IPS-15b (cell line): ENCODE measurements at regions not wholly inside any gene's neighbourhood (a gene's known extent, or its start where the extent isn't known, plus 50 kb on each side); places are given as distances from the start of the nearest gene placed in this dataset.
"Not testable (repeated sequence)": the region's sequence is repeated elsewhere in the genome, so short reads cannot be mapped to it uniquely, and the experiment has no call there.

Source experiments
- H3K27me3 ChIP-seq: one replicate; pipeline ENCODE4 v1.6.1; 2013; ENCODE audit warnings: low read length; ENCODE audit not compliant: control insufficient read depth, insufficient read depth
- H3K36me3 ChIP-seq: one replicate; pipeline ENCODE4 v1.6.1; 2013; ENCODE audit warnings: low read length; ENCODE audit not compliant: control insufficient read depth, insufficient read depth
- H3K4me1 ChIP-seq: one replicate; pipeline ENCODE4 v1.6.1; 2013; ENCODE audit warnings: mild to moderate bottlenecking, low read length; ENCODE audit not compliant: control insufficient read depth, insufficient read depth
- H3K4me3 ChIP-seq: one replicate; pipeline ENCODE4 v1.5.1; 2013; ENCODE audit warnings: low read depth, low read length
- H3K9ac ChIP-seq: one replicate; pipeline ENCODE4 v1.6.1; 2013; ENCODE audit warnings: low read depth, mild to moderate bottlenecking, low read length
- H3K9me3 ChIP-seq: one replicate; pipeline ENCODE4 v1.6.1; 2013; ENCODE audit warnings: mild to moderate bottlenecking, low read length; ENCODE audit not compliant: control insufficient read depth, insufficient read depth

- not testable (repeated sequence) for H3K4me3 ChIP-seq, H3K9ac ChIP-seq, H3K36me3 ChIP-seq, H3K27me3 ChIP-seq, H3K9me3 ChIP-seq, H3K4me1 ChIP-seq
Observed at GRCh38 chr12:9543341-9543740, 64.4 kb downstream of the KLRB1 start.

GRCh38 chr12:9542827-9543226 is 64.9 kb downstream of the KLRB1 start:
- not testable (repeated sequence) for H3K9ac ChIP-seq, H3K27me3 ChIP-seq, H3K4me3 ChIP-seq, H3K4me1 ChIP-seq, H3K36me3 ChIP-seq, H3K9me3 ChIP-seq

- not testable (repeated sequence) for H3K4me3 ChIP-seq, H3K4me1 ChIP-seq, H3K9ac ChIP-seq
Observed at GRCh38 chr12:9515925-9516324, 91.8 kb downstream of the KLRB1 start.

GRCh38 chr12:9512695-9513094 is 95.0 kb downstream of the KLRB1 start:
- not testable (repeated sequence) for H3K36me3 ChIP-seq, H3K4me3 ChIP-seq, H3K27me3 ChIP-seq, H3K9me3 ChIP-seq, H3K4me1 ChIP-seq, H3K9ac ChIP-seq

More at GRCh38 chr12:9515925-9516324, 91.8 kb downstream of the KLRB1 start:
- not testable (repeated sequence) for H3K36me3 ChIP-seq, H3K9me3 ChIP-seq, H3K27me3 ChIP-seq

- not testable (repeated sequence) for H3K4me1 ChIP-seq, H3K9ac ChIP-seq, H3K4me3 ChIP-seq, H3K36me3 ChIP-seq, H3K27me3 ChIP-seq, H3K9me3 ChIP-seq
Observed at GRCh38 chr12:9510392-9511011, 97.2 kb downstream of the KLRB1 start.

GRCh38 chr12:9509464-9510161 is 98.1 kb downstream of the KLRB1 start:
- no peak overlapping the region for H3K4me3 ChIP-seq
- H3K9me3 ChIP-seq = no peaks in the 10 kb centered on the region
- no peaks in the 10 kb centered on the region for H3K36me3 ChIP-seq
- H3K9ac ChIP-seq = no peak overlapping the region
- H3K4me1 ChIP-seq = no peaks in the 10 kb centered on the region
- H3K27me3 ChIP-seq = no peaks in the 10 kb centered on the region

- Histone ChIP-seq H3K9ac (no peak overlapping the region), H3K9me3 (no peaks in the 10 kb centered on the region), H3K27me3 (no peaks in the 10 kb centered on the region), H3K4me1 (no peaks in the 10 kb centered on the region), H3K36me3 (no peaks in the 10 kb centered on the region), H3K4me3 (no peak overlapping the region)
Observed at GRCh38 chr12:9506746-9507145, 101.0 kb downstream of the KLRB1 start.

- H3K9me3 ChIP-seq, H3K27me3 ChIP-seq, H3K4me1 ChIP-seq, H3K4me3 ChIP-seq, H3K9ac ChIP-seq, H3K36me3 ChIP-seq: not testable (repeated sequence)
Observed at GRCh38 chr12:9503384-9503783, 104.3 kb downstream of the KLRB1 start.

- H3K4me1 ChIP-seq, H3K4me3 ChIP-seq, H3K27me3 ChIP-seq, H3K9me3 ChIP-seq, H3K36me3 ChIP-seq, H3K9ac ChIP-seq: not testable (repeated sequence)
Observed at GRCh38 chr12:9502845-9503244, 104.9 kb downstream of the KLRB1 start.

GRCh38 chr12:9493325-9493724 is 114.4 kb downstream of the KLRB1 start:
- not testable (repeated sequence) for H3K4me3 ChIP-seq, H3K36me3 ChIP-seq, H3K9me3 ChIP-seq, H3K4me1 ChIP-seq, H3K27me3 ChIP-seq, H3K9ac ChIP-seq

- not testable (repeated sequence) for H3K9me3 ChIP-seq, H3K4me3 ChIP-seq, H3K27me3 ChIP-seq, H3K4me1 ChIP-seq, H3K36me3 ChIP-seq, H3K9ac ChIP-seq
Observed at GRCh38 chr12:9481289-9481688, 126.4 kb downstream of the KLRB1 start.

GRCh38 chr12:9474197-9474596 is 133.5 kb downstream of the KLRB1 start:
- H3K9ac ChIP-seq, H3K4me3 ChIP-seq, H3K36me3 ChIP-seq, H3K4me1 ChIP-seq, H3K27me3 ChIP-seq, H3K9me3 ChIP-seq: not testable (repeated sequence)
